Heart left ventricle (tissue), 16 donors: ENCODE measurements at regions not wholly inside any gene's neighbourhood (a gene's known extent, or its start where the extent isn't known, plus 50 kb on each side); places are given as distances from the start of the nearest gene placed in this dataset.
A peak's percentile ranks its signal among the peaks of the same experiment; 100 is the strongest.

Experiments
- ATAC-seq, 4 donors: fragments of 200-7000 bp; cut with Tn5 transposase; one replicate each; pipeline ENCODE4 v1.9.1; 2020 to 2022; ENCODE audit warnings: moderate library complexity in 4 of 4, mild to moderate bottlenecking in 3 of 4, moderate number of reproducible peaks in 1 of 4
- DNase-seq, 5 donors: peaks; one replicate each; pipeline ENCODE4 v3.0.0-alpha.2; 2020
- H3K27ac ChIP-seq, 12 donors: fragments of 200-600 bp; sonication (generic) in 4 of 12; one replicate each; pipeline versions ENCODE4 v1.5.0 to v1.8.0; 2016 to 2022; ENCODE audit warnings: mild to moderate bottlenecking in 2 of 12
- H3K27me3 ChIP-seq, 9 donors: fragments of 200-600 bp; sonication (generic) in 2 of 9; one replicate each; pipeline versions ENCODE4 v1.5.1 to v1.8.0; 2016 to 2022; ENCODE audit warnings: mild to moderate bottlenecking in 3 of 9
- H3K36me3 ChIP-seq, 9 donors: fragments of 200-600 bp; sonication (generic) in 2 of 9; one replicate each; pipeline versions ENCODE4 v1.5.0 to v1.8.0; 2018 to 2022; ENCODE audit warnings: mild to moderate bottlenecking in 2 of 9
- H3K4me1 ChIP-seq, 12 donors: fragments of 200-600 bp; sonication (generic) in 4 of 12; one replicate each; pipeline versions ENCODE4 v1.5.0 to v1.8.0; 2016 to 2022; ENCODE audit warnings: mild to moderate bottlenecking in 3 of 12
- H3K4me3 ChIP-seq, 12 donors: fragments of 200-600 bp; sonication (generic) in 4 of 12; one replicate each; pipeline versions ENCODE4 v1.5.0 to v1.8.0; 2017 to 2022; ENCODE audit warnings: mild to moderate bottlenecking in 9 of 12, moderate library complexity in 4 of 12
- H3K9me3 ChIP-seq, 12 donors: fragments of 200-600 bp; sonication (generic) in 4 of 12; one replicate each; pipeline versions ENCODE4 v1.5.0 to v1.8.0; 2016 to 2022; ENCODE audit warnings: mild to moderate bottlenecking in 1 of 12
- POLR2A ChIP-seq, 2 donors: fragments of 450-650 bp; IDR thresholded peaks; one replicate each; pipeline ENCODE4 v1.6.1; 2017; ENCODE audit warnings: antibody characterized with exemption in 2 of 2, mild to moderate bottlenecking in 2 of 2, moderate library complexity in 2 of 2
- WGBS, 4 donors: extraction: QIAGEN DNeasy Blood & Tissue Kit in 2 of 4; methylation state at CpG; one replicate each; pipeline versions ENCODE4 v1.1.5 to v1.1.7; 2013 to 2018; 5-methylcytosine and 5-hydroxymethylcytosine counted together
- intact Hi-C, 10 donors: fragments of 100-400 bp; cut with DNase I; formaldehyde crosslinking; loops; one replicate each; pipeline versions ENCODE4 v1.11.1 to v1.14.2; 2022
- TF ChIP-seq, protein P1 (sequence below), 12 donors: fragments of 200-600 bp; sonication (generic) in 4 of 12; IDR thresholded peaks; one replicate each; pipeline versions ENCODE4 v1.5.0 to v1.8.0; 2018 to 2022; ENCODE audit warnings: antibody characterized with exemption in 12 of 12, mild to moderate bottlenecking in 5 of 12
- donor health status: ischemic (EF 13 %, LVEDD 7.1; RV severe dilation, severe dysfunction).
- donor health status: healthy with polysubstance abuse.
- donor health status: DM: no; HTN: yes; CAD: no.
- donor health status: DM: no; HTN: no; CAD: no.
- donor health status: ischemic (EF 25% LVEDD 6.9; RV normal size, moderate dysfunction).
- donor health status: ischemic (EF 25% LVEDD 5.7; RV mildly dilated, moderate dysfunction).
- donor health status: healthy.
- donor health status: DM: yes; HTN: yes; CAD: no.
- donor health status: ischemic (EF 35%, LVEDD 5.7; RV mildly dilated, moderate dysfunction).
- donor health status: nonischemic (EF 11% LVEDD 7.7; RV severe dilation, severe dysfunction).
- donor health status: DM: yes; HTN: yes; CAD: no.
- donor health status: PGD.
- donor health status: ischemic (EF 29% LVEDD 5.4; RV normal size, mild dysfunction).
- donor health status: nonischemic (EF 23%, LVEDD 6.1; RV moderate dilation, normal function).

DNA sequence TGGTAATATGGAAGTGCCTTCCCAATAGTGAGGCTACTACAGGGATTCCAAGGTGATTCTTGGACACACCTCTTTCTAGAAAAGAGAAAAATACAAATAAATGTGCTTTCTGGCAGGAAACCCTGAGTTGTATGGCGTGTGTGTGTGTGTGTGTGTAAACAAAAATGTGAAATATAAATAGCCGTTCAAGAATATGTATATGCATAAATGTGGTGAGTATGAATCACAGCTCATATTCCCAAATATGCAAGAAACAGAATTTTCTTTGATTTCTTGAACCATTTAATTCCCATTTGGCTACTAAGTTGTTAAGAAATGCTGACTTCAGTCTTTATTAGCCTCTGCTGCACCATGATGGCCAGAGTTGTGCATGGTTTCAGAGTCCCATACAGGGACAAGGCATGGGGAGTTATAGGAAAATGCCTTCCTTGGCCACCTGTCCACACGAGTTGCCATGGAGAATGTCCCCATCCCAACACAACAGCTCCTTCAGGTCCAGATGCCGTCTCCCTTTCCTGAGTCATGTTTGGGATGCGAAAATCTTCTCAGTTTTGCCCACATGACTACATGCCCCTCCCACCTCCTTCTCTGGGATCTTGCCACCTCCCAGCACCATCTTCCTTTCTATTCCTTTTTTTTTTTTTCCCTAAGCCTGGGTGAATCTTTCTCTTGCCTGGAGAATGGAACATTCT is 312.4 kb upstream of the ECI2 start:
- intact Hi-C loops: no loop called here

DNA sequence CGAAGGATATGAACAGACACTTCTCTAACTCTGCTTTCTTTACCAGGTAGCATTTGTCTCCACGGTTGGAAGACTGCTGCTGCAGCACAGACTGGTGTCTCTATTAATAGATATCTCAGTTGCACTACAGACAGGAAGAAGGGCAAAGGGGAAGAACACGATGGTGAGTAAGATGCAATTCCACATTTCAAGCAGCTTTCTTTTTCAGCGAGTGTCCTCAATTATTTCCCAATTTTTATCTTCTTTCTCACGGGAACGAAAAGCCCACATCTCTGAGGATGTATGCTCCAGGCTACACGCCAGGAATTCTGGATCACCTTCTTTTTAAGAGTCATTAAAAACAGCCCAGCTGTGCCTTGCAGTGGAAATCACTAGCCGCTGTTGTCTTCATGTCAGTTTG is 311.6 kb upstream of the ECI2 start:
- H3K27ac ChIP-seq: peak overlapping the region in 10 of 12 donors; percentile 7 to 71 (median 29)
- peak in 2 of 5 donors; percentile 16 to 35 for DNase-seq
- intact Hi-C loops: no loop called here
- H3K27me3 ChIP-seq: no peaks in the 10 kb centered on the region
- peaks cover 0 to 10% (median 0%) of the 10 kb centered on the region in 12 donors for H3K4me1 ChIP-seq
- WGBS, 4 donors: 18 to 29% (median 21%) methylated on average over 8 of the region's 8 CpGs
- H3K36me3 ChIP-seq: no peaks in the 10 kb centered on the region
- H3K9me3 ChIP-seq: peaks cover 0 to 15% (median 3%) of the 10 kb centered on the region in 12 donors
- ATAC-seq: peak; percentile 72 to 94 (median 88)
- peak overlapping the region in 5 of 12 donors; percentile 19 to 37 (median 24) for H3K4me3 ChIP-seq
- TF ChIP-seq POLR2A (IDR thresholded peaks at IDR 0.05): no peak
- TF ChIP-seq, protein P1, sequence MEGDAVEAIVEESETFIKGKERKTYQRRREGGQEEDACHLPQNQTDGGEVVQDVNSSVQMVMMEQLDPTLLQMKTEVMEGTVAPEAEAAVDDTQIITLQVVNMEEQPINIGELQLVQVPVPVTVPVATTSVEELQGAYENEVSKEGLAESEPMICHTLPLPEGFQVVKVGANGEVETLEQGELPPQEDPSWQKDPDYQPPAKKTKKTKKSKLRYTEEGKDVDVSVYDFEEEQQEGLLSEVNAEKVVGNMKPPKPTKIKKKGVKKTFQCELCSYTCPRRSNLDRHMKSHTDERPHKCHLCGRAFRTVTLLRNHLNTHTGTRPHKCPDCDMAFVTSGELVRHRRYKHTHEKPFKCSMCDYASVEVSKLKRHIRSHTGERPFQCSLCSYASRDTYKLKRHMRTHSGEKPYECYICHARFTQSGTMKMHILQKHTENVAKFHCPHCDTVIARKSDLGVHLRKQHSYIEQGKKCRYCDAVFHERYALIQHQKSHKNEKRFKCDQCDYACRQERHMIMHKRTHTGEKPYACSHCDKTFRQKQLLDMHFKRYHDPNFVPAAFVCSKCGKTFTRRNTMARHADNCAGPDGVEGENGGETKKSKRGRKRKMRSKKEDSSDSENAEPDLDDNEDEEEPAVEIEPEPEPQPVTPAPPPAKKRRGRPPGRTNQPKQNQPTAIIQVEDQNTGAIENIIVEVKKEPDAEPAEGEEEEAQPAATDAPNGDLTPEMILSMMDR (IDR thresholded peaks at IDR 0.05): no peak

More for the DNA sequence above, 312.4 kb upstream of the ECI2 start:
- DNase-seq: no peak
- Histone ChIP-seq H3K27me3 (no peaks in the 10 kb centered on the region), H3K4me1 (peaks cover 0 to 10% (median 0%) of the 10 kb centered on the region in 12 donors), H3K27ac (peak overlapping the region in 7 of 12 donors; percentile 7 to 71 (median 33)), H3K4me3 (no peak overlapping the region), H3K36me3 (no peaks in the 10 kb centered on the region), H3K9me3 (peaks cover 0 to 19% (median 4%) of the 10 kb centered on the region in 12 donors)
- no peak for ATAC-seq
- 74 to 92% (median 81%) methylated on average over 5 of the region's 5 CpGs for WGBS, 4 donors
- TF ChIP-seq POLR2A (IDR thresholded peaks at IDR 0.05): no peak
- TF ChIP-seq, protein P1 (IDR thresholded peaks at IDR 0.05): no peak

DNA sequence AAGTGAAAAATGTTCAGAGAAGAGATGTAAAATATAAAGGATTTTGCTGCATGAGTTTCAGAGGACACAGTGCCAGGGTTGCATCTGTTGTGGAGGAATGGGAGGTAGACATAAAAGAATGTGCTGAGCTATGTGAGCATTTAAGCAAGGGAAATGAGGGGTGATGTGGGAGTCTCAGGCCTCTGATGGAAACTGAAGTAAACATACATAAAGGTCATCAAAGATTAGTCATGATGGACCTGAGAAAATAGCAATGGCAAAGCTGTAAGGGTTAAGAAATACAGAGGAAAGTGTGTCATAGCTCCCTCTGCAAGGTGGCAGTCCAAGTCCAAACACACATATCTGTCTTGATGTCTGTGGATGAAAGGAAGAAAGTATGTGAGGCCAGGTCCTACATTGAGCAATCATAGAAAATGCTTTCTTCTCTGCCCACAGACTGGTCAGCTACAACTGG is 306.6 kb upstream of the ECI2 start:
- Histone ChIP-seq H3K9me3 (peaks cover 0 to 25% (median 0%) of the 10 kb centered on the region in 12 donors), H3K36me3 (no peaks in the 10 kb centered on the region), H3K27ac (no peak overlapping the region), H3K4me3 (no peak overlapping the region), H3K4me1 (peaks cover 0 to 2% (median 0%) of the 10 kb centered on the region in 12 donors), H3K27me3 (no peaks in the 10 kb centered on the region)
- no peak for ATAC-seq
- DNase-seq: no peak
- intact Hi-C loops: no loop called here
- TF ChIP-seq, protein P1 (IDR thresholded peaks at IDR 0.05): no peak

DNA sequence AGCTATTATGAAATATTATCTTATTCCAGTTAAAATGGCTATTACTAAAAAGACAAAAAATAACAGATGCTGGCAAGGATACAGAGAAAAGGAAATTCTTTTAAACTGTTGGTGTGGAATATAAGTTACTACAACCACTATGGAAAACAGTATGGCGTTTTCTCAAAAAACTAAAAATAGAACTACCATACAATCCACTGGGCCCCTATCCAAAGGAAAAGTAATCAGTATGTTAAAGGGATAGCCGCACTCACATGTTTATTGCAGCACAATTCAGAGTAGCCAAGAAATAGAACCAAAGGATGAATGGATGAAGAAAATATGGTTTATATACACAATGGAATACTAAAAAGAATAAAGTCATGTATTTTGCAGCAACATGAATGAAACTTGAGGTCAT is 303.8 kb upstream of the ECI2 start:
- Histone ChIP-seq H3K4me3 (no peak overlapping the region), H3K36me3 (no peaks in the 10 kb centered on the region), H3K27ac (no peak overlapping the region), H3K27me3 (no peaks in the 10 kb centered on the region), H3K4me1 (peaks cover 0 to 10% (median 5%) of the 10 kb centered on the region in 12 donors), H3K9me3 (peaks cover 0 to 25% (median 0%) of the 10 kb centered on the region in 12 donors)
- intact Hi-C loops: no loop called here
- no peak for ATAC-seq
- 14 to 48% (median 37%) methylated on average over 2 of the region's 2 CpGs for WGBS, 4 donors
- TF ChIP-seq POLR2A (IDR thresholded peaks at IDR 0.05): no peak
- TF ChIP-seq, protein P1 (IDR thresholded peaks at IDR 0.05): no peak
- no peak for DNase-seq
